Bone marrow (tissue), 2 donors: ENCODE measurements at regions not wholly inside any gene's neighbourhood (a gene's known extent, or its start where the extent isn't known, plus 50 kb on each side); places are given as distances from the start of the nearest gene placed in this dataset.
"Not testable (repeated sequence)": the region's sequence is repeated elsewhere in the genome, so short reads cannot be mapped to it uniquely, and the experiment has no call there.

Experiments
- DNase-seq, 2 donors: peaks; one replicate each; lab custom pipeline; 2025; lab: John Stamatoyannopoulos, UW

DNA sequence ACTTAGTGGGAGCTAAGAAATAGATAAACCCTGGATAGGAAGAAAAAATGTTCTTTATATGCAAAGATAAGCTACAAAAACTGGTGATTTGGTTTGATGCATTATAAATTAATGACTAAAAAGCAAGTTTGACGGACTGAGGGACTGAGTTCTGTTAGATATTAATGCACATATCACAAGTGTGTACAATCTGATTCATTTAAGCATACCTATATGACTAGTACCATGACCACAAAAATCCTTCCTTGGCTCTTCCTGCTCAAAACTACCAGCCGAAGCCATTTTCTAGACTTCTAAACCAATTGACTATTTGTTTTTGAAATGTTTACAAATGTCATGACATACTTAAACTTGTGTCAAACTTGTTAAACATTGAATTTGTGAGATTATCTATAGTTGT lies 374.5 kb upstream of the MON1B start:
- DNase-seq = no peak

DNA sequence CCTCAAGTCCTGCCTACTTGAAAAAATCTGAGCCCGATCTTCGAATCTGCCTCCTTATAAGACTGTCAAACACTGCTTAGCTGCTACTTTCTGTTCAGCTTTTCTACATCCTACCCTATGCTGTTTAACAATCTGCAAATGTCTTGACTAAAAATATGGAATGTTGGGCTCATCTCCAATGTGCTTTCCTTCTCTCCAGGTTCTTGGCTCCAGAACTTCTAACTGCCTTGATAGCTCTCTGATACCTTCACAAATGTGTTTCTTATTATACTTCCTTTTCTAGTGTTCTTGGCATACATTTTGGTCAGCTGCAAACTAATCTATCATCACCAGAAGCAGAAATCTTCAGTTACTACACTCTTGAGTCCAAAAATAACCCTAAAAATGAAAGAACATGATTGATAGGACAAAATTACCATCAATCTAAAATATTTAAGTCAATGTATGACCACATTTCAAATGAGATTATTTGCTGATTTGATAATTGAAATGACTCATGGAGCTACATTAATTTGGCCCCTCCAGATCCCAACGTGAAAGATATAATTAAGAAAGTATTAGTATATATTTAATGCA lies 372.3 kb upstream of the MON1B start:
- DNase-seq = no peak

DNA sequence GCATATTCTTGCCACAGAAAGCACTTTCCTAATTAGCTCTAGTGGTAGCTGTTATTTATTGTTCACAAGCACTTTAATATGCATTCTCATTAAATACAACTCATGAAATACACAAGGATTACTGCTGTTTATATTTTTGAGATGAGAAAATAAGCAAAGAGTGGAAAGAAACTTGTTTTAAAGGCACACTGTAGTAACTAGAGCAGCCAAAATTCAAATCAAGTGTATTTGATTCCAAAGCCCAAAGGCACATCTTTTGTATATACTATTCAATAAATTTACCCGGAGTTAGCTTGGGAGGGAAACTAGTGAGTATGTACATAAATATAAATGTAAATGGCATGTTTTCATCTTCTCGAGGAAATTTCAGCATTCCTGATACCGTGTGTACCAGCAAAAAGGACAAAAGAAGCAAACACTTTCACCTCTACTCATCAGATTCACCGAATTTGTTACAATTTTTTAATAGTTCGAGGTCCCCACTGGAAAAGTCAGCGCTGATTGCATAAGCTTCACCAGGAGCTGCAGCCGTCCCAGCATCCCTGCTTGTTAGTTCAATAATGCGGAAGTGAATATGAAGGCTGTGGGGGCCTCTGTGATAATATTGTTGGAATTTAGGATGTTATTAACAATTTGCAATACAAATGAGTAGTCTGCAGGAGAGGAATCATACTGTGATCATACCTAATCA lies 371.6 kb upstream of the MON1B start:
- DNase-seq = no peak

DNA sequence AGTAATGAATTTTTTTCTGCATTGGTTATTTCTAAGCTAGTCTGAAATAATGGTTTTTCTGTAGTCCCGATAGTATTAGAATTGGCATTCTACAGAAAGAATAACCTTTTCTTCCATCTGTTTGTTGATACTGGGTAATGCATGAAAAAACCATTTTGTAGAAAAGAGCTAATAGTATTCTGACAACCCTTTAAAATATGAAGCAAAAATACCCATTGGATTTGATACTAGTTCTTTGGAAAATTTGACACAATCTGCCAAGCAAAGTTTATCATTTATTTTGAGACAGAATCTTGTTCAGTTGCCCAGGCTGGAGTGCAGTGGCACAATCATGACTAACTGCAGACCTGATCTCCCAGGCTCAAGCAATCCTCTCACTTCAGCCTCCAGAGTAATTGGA lies 366.8 kb upstream of the MON1B start:
- DNase-seq = no peak

DNA sequence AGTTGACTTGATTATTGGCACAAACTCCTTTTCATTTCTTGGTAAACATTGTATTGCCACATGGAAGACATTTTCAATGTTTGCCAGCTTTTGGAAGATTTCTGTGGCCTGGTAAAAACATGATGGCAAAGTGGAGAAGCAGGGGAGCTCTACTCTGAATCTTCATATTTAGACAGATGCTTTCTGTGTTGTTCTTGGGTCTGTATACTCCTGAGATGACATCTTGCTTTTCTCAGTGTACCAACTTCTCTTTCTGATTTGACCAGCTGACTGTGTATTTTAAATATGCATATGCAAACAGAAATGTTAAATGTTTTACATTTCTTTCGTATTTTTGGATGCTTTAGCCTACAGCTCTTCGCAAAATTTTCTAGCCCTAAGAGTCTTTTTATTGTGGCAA lies 366.2 kb upstream of the MON1B start:
- DNase-seq = no peak

DNA sequence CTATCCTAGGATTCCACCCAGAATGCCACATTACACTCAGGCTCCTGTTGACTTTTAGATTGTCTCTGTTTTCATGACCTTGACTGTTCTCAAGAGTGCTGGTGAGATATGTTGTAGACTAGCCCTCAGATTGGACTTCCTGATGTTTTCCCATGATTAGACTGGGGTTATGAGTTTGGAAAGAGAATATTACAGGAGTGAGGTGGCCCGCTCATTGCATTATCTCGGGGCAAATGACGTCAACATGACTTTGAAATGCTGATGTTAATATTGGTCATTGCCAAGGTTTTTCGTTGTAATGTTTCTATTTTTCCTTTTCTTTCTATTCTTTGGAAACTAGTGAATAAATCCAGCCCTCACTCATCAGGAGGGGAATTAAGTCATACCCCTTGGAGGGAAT lies 355.7 kb upstream of the MON1B start:
- DNase-seq = no peak

DNA sequence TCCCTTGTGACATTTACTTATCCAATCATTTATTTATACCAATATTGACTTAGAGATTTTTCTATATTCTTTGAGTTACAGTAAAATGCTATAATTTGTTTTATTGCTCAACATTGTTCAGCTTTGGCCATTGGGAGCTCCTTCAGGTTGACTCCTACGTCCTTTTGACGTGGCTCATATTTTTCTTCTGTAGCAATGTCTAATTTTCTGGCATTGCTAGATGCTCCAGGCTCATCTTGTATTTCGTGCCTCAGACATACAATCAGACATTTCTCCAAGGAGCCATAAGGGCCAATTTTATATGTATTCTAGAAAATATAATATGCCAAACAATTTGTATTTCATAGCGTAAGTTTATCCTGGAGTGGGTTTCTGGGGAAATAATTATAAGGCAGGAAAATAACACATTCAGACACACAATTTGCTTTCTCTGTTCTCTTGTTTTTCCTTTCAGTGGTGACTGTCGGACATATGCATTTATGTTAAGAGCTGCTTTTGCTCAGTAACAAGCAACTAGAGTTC lies 355.1 kb upstream of the MON1B start:
- no peak for DNase-seq

DNA sequence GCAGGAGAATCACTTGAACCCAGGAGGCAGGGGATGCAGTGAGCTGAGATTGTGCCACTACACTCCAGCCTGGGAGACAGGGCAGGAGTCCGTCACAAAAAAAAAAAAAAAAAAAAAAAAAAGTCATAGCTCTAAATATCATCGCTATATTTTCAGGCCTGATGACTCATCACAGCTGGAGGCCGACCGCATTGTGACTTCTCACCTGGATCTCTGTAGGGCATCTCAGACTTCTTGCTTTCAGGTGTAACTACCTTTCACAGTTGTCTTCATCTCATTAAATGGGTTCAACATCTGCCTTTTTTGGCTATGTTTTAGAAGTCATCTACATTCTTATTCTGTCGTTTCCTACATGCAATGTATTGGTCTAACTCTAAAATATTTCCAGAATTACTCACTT lies 353.1 kb upstream of the MON1B start:
- no peak for DNase-seq

DNA sequence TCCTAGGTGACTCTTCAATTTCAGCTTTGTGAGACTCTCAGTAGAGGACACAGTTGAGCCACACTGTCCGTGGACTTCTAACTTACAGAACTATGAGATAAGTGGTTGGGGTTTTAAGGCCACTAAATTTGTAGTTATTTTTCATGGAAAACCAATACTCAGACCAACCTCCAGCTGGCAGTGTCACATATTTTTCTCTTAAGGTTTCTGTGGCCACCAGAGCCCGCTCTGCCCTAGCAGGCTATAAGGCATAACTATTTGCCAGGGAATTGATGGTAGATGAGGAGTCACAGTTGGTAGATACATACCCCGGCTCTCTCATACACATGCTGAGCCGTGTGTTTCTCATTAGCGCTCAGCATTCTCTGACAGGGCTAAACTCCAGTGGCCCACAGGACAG lies 336.8 kb upstream of the MON1B start:
- DNase-seq = no peak

DNA sequence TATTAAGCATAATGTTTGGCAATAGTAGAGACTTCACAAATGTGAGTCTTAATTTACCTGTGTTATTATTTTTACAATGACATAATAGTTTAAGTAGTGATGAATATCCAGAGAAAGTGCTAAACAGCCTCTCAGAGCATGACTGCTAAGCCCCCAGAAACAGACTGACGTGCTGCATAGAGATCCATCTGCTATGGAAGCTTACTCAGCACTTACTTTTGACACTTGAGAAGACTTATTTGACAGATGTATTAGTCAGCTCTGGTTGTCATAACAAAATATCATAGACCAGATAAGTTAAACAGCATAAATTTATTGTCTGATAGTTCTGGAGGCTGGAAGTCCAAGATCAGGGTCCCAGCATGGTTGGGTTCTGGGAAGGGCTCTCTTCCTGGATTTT lies 334.9 kb upstream of the MON1B start:
- no peak for DNase-seq

DNA sequence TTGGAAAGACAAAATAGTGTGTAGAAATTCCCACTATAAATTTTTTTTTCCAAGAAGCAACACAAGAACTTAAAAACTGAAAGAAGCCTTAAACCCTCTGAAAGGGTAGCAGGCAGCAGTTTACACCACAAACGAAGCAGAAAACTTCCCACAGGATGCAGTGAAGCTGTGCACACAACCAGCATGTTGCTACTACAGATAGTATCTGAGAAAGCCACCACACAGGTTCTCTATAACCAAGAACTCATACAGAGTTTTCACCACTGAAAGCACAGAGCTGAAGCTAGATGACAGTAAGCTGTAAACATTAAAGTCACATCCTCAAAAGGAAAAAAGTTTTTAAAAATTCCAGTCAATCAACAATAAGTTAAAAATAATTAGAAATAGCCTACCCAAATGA lies 333.6 kb upstream of the MON1B start:
- no peak for DNase-seq

DNA sequence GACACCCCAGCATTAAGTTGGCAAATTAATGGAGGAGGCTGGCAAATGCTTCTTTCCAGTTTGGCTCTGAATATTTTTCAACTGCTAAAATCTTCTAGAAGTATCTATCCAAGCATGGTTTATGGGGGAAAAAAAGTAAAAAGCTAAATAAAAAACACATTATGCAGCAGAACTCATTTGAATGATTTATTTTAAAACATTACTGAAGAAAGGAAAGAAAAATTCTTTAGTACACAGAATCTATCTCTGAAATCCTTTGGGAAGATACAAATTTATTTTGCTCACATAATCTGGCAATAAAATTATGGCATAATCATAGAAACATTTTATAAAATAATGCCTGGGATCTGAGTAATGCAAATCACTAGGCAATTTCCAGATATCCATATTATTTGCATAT lies 328.1 kb upstream of the MON1B start:
- DNase-seq = no peak

DNA sequence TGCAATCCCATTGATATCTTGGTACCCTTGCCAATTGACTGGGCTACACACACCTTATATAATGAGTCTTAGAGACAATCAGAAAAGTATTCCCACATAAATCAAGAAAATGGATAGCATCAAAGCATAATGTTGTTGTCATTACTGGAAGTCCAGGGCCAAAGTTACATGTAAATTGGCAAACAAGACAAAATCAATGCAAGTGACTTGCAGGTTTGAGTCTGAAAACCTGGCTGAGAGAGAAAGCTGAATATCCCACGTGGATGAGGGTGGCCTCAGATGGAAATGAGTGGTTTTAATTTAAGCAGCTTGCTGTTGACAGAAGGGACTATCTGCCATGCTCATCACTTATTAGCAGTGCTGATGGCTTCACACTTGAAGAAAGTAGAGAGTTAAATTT lies 324.0 kb upstream of the MON1B start:
- no peak for DNase-seq

DNA sequence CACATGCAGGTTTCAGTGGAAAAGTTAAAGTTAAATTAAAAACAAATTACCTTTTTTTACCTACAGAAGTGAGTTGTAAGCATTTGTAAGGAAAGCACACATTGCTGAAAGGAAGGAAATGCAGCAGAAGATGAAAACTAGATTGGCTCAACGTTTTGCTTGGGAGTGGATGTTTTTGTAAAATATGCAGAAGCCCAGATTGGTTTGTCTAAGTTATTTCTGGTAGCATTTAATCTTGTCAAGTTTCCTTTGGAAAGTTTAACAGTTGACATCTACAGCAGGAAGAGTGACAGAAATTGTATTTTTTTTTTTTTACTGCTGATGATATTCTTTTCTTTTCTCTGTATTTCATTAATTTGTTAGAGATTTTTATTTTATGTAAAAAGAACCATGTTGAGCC lies 315.1 kb upstream of the MON1B start:
- no peak for DNase-seq

DNA sequence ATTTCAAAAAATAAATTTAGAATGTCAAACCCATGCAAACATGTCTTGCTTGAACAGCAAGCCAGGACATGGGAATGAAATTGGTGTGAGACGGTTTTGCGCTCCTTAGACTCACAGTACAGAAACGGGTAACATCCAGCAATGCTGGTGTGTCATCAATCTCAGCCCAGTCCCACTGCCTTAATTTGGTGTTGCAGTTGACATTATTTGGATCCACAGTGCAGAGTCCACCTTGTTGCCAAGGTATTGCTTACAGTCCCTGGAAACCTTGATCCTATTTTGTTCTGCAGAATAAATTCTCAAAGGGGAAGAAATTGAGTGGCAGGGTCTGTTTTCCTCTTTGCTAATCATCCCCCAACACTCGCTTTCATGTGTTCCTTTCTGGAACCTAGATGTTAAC lies 311.6 kb upstream of the MON1B start:
- DNase-seq = no peak

DNA sequence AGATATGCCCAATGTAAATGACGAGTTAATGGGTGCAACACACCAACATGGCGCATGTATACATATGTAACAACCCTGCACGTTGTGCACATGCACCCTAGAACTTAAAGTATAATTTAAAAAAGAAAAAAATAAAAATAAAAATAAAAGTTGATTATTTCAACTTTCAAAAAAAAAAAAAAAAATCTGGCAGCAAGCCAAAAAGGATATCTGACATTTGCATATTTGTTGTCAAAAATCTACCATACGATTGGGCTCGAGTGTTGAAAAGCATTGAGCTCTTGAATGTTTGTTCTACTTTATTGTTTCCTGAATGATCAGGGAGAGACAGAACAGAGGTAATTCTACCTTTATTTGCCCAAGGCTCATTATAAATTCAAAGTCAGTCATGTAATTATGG lies 310.5 kb upstream of the MON1B start:
- DNase-seq = not testable (repeated sequence)

DNA sequence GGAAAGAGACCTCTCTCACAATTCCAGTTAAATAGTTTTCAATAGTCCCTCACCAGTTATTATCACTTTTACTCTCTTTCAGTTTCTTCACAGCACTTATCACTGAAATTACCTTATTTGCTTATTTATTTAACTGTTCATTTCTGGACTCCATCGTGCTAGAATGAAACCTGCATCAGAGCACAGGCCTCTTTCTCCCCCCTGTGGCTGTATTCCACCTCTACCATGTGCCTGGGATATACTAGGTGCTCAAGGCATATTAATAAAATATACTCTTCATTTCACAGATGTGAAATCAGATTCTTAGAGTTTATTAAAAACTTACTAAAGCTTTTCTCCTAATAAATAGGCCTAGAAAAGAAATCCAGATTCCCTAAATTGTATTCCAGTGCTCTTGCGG lies 308.9 kb upstream of the MON1B start:
- DNase-seq = no peak

DNA sequence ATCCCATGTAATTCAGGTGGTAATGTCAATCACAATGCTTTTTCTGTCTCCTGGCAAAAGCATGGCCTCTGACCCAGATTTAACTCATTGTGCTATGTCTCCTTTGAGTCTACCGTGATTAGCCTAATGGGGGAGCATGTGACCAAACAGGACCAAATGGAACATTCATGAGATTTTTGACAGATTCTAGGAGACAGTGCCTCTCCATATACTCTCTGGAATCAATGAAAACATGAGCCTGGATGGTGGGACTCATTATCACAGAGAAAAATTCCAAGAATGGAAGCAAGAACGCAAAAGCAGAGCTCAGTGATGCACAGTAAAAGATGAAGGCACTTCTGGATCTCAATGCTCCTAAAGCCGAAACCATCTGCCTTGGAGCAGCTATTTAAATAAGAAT lies 307.9 kb upstream of the MON1B start:
- DNase-seq = no peak

DNA sequence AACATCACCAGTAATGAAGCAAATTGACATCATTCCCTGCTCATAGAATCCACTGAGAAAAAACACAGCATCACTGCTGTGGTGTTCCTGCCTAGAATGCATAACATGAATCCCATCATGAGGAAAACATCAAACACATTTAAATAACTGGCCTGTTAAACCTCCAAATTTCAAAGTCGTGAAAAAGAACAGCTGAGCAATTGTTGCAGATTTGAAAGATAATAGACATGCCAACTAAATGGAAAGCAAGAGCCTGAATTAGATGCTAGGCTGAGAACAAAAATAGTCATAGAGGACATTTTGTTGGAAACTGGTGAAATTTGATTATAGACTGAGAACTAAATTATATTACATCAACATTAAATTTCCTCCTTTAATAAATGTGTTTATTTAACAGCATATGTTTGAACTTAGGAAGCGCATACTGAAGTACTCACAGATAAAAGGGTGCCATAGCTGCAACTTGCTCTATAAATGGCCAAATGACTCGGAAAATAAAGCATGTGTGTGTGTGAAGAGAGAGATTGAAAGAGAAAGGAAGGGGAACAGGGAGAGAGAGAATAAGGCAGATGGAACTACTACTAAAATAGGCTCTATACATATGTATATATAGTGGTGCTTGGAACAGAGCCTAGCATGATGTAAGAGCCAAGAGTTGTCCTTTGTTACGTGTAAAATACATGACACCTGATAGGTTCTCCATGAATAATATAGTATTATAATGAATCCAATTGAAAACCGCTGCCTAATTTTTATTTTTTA lies 305.0 kb upstream of the MON1B start:
- DNase-seq = no peak

DNA sequence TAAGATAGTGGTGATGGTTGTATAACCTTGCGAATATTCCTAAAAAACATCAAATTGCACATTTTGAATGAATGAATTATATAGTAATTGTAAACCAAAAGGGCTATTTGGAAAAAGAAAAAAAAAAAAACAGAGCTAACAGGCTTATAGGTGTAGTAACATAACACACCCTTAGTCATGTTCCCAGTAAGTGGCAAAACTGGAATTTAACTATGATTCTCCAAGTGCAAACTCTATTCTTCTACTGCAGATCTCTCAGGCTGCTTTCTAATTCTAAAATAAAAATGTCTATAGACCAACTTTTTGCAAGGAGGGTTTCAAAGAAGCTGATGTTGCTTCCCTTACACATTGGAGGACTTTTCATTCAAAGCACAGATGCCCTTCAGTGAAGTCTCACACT lies 293.2 kb upstream of the MON1B start:
- no peak for DNase-seq

DNA sequence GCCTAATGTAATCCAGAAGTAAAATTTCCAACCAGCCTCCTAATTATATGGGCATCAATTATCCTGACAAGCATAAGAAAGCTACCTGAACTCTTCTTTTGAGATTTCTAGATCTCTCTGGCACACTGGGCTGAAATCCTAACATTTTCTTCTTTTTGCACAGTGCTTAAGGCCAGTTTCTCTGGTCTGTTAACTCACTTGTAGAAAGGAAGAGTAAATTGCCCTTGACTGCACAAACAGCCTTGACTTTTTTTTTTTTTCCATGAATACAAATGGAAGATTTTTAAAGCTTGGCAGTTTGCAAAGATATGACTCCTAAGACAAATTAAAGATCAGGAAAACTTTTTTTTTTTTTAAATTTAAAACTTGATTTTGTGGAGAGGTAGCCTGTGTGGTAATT lies 291.2 kb upstream of the MON1B start:
- no peak for DNase-seq

DNA sequence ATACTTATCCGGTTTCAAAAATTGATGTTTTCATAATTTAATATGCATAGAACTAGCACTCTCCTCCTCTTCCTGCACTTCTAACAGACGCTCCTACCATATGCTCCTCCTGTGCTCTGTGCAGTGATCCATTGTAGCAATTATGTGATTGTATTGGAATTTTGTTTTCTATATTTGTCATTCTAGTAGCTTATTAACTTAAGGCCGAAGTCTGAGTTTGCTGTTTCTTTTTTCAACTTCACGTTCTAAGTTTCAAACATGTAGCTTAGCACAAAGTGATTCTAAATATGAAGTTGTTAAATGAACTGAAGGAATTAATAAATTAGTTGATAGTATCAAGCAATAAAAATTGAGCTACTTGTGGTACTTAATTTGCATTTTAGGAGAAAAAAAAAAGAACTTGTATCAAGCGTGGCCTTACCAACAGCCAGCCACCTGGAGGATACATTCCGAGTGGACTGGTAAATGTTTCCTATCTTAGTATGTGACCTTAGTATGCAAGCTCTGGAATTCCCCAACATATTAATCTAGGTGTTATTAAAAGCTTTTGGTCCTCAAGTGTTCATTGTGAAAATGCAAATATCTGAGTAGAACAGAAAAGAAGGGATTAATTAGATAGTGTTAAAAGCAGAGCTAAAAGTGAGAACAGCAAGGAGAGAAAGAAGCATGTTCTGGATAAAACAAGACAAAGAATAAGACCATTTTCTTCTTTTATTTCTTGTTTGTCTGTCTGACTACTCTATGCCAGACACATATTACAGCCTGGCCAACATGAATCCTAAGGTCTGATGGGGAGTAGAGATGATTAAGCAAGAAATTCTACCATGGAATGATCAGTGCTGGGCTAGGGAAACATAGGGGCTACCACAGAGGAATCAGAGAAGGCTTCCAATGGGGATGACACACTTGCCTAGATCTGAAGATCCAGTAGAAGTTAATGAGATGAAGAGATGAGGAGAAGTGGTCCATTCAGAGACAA lies 290.4 kb upstream of the MON1B start:
- no peak for DNase-seq
